Embryonic facial prominence (tissue), 1 donor: ENCODE measurements at regions not wholly inside any gene's neighbourhood (a gene's known extent, or its start where the extent isn't known, plus 50 kb on each side); places are given as distances from the start of the nearest gene placed in this dataset.

Source experiments
- DNase-seq: peaks from one replicate; pipeline ENCODE4 v3.0.0-alpha.2; 2016; ENCODE audit errors: extremely low spot score

DNA sequence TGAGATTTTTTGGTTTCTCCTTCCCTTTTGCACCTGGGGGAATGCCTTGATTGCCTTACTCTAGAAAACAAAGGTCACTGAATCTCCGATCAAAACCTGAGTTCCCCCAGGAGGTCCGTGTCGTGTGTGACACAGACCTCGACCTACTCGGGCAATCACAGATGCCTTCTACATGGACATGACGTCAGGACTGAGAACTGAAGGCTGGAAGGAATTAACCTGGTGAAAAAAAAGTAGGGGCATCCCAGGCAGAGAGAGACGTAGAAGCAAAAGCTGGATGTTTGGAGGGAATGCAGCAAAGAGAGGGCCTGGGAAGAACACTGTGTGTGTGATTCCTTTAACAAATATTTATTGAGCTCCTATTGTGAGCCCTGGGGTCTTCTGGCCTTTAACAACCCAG lies 178.0 kb downstream of the PRDM2 start:
- DNase-seq = no peak

GRCh38 chr1:13878451-13878850 lies 178.5 kb downstream of the PRDM2 start:
- DNase-seq = no peak

GRCh38 chr1:13881385-13882088 lies 181.5 kb downstream of the PRDM2 start:
- no peak for DNase-seq

DNA sequence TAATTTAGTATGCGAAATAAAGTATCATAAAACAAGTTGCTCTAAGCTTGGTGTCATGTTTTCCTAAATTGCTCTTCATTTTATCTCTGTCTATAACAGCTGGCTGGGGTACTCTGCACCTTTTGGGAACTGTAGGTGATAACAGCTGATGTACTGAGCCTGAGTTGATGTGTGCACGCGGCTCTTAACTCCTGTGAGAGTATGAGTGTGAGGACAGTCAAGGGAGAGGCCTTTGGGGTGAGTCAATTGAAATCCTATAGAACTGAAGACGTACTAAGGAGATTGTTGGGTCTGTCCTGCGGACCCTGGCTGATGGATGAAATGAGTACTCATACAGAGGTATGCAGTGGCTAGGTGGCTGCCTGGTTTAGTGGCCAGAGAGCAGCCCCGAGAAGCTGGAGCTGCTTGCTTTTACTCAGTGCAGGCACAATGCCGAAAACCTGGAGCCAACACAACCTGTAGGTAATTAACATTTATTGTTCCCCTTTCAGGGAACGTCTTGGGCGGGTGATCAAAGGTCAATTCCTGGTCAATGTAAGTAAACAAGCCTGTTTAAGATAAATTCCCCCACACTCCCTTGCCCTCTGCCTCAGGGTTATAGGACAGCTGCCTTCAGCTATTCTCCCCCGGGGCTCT lies 188.5 kb downstream of the PRDM2 start:
- no peak for DNase-seq

GRCh38 chr1:13889495-13889894 lies 189.5 kb downstream of the PRDM2 start:
- DNase-seq = no peak

- DNase-seq = no peak
These were observed 190.8 kb downstream of the PRDM2 start for GRCh38 chr1:13890766-13891165.

GRCh38 chr1:13892198-13892597 lies 192.2 kb downstream of the PRDM2 start:
- no peak for DNase-seq

GRCh38 chr1:13892671-13893325 lies 192.8 kb downstream of the PRDM2 start:
- DNase-seq = no peak

- no peak for DNase-seq
These were observed 193.4 kb downstream of the PRDM2 start for GRCh38 chr1:13893409-13893821.

GRCh38 chr1:13896932-13897331 lies 196.9 kb downstream of the PRDM2 start:
- DNase-seq = no peak

DNA sequence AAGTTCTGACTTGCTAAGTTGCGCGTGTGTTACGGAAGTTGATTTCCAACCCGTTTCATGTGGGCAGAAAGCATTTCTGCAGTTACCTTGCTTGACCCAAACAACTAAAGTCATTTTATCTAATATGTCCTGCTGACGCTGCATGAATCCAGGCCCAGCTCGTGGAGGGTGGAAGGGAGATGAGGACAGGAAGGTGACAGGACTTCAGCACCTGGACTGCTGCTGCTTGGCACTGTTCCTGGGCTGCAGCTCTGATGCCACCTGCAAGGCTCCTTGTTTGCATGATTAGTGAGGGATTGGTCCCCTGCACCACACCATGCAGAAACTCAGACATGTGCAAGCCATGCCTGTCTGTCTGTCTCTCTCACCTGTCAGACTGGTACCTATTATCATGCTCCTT lies 198.4 kb downstream of the PRDM2 start:
- no peak for DNase-seq

DNA sequence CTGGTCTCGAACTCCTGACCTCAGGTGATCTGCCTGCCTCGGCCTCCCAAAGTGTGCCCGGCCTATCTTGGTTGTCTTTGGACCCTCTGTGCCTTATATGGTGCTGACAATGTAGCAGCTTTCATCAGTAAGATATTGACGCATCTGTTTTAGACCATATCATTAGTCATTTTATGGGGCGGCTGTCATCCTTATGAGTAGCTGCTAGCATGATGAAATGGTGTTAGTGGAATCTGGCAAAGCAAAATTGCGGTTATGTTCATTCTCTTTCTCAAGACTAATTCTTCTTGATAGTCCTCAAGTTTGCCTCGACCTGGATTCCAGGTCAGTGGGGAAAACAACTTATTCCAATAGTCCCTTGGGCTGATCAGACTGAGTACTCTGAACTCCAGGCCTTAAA lies 199.9 kb downstream of the PRDM2 start:
- no peak for DNase-seq

DNA sequence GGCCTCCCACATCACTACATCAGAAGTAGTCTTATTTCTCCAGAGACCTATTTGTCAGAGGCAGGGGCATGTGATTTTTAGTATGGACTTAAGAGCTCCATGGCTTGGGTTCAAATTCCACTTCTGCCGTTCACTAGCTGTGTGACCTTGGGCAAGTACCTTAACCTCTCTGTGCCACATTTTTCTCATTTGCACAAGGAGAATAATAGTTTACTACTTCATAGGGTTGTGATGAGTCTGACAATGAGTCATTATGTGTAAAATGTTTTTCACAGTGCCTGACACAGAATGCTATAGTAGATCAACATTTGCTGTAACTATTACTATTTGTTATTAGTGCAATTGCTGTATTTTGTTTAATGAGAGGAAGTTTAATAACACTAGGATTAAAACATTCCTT lies 200.6 kb downstream of the PRDM2 start:
- DNase-seq = no peak

DNA sequence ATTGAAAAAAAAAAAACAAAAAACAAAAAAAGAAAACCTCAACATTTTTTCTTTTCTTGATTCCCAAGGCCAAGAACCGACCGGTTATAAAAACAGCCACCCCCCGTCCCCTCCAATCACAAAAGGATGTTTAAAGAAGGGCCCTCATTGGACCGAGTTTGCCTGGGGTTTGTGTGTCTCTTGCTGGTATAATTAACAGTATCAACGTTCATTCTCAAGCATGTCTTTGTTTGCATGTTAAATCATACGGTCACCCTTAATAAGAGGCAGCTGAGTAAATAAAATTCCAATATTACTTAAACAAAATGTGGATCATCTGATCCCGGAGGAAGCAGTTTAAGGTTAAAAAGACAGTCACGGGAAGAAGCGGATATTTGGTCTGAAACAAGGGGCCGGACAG lies 201.1 kb downstream of the PRDM2 start:
- peak; percentile 9 for DNase-seq

GRCh38 chr1:13901597-13901996 lies 201.6 kb downstream of the PRDM2 start:
- no peak for DNase-seq

- no peak for DNase-seq
These were observed 208.1 kb downstream of the PRDM2 start for GRCh38 chr1:13908128-13908527.

DNA sequence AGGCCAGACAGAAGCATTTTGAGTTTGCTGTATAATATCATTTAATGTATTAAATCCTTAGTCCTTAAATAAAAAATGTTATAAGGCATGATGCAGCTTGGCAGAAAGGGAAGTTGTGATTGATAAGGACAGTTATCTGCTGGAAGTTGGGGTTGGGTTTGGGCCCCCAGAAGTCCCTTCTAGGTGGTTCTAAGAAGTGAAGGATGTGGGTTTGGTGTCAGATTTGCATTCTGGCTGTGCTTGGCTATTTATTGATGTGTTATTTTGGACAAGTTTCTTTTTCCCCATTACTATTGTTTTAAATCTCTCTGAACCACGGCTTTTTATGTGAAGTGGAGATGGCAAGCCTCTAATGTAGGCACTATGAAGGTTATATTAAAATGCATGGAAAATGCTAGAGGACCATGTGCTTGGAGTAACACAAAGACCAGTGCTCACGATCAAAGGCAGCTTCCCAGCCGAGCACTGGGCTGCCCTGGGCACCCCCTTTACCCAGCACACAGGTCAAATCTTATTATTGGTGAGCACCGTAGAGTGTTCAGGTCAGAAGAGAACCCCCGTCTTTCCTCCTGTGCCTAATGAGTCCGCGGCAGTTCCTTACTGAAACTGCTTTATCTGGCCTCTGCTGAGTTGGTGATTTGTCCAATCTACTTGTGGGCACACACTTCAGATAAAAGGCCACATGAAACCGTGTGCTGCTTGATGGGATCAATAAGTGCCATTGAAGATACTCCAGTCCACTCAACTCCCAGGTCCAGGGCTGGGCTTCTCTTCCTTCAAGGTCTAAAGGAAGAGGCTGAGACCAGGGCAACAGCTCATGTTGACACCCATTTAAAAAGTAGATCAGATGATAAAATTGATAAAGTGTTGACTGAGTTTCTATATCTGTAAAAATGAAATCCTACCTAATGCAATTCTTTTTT lies 212.0 kb downstream of the PRDM2 start:
- DNase-seq = no peak

- no peak for DNase-seq
These were observed 213.4 kb downstream of the PRDM2 start for GRCh38 chr1:13913396-13913795.

GRCh38 chr1:13916530-13916929 lies 216.5 kb downstream of the PRDM2 start:
- no peak for DNase-seq

GRCh38 chr1:13917607-13918006 lies 217.6 kb downstream of the PRDM2 start:
- no peak for DNase-seq

DNA sequence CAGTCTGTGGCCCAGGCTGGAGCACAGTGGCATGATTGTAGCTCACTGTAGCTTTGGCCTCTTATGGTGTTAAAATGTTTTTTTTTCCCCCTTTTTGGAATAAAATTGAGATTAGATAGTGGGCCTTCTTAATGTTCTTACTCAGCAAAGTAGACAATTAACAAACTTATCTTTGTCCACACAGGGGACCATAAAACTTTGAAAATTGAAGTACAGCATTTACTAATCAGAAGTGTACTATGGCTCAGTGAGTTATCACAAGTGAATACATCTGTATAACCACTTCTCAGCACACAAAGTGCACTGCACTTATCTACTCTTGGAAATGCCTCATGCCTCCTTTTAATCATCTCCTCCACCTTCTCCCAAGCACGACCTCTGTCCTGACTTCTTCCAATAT lies 218.9 kb downstream of the PRDM2 start:
- DNase-seq = no peak

GRCh38 chr1:13921190-13921589 lies 221.2 kb downstream of the PRDM2 start:
- DNase-seq = no peak
